ENCODE measurements at regions not wholly inside any gene's neighbourhood (a gene's known extent, or its start where the extent isn't known, plus 50 kb on each side); places are given as distances from the start of the nearest gene placed in this dataset.

- POLR2A ChIA-PET: no interaction called here
- Mint-ChIP-seq H3K4me3 (no peak overlapping the region), H3K4me1 (ENCODE audit: low read depth) (no peaks in the 10 kb centered on the region), H3K36me3 (no peaks in the 10 kb centered on the region), H3K9me3 (no peaks in the 10 kb centered on the region), H3K27me3 (no peaks in the 10 kb centered on the region), H3K27ac (no peak overlapping the region)
- intact Hi-C loops (cut with micrococcal nuclease): no loop called here
- no peak for DNase-seq
- CTCF ChIA-PET: no interaction called here
Measured at GRCh38 chr4:36702245-36702644, 420.8 kb downstream of the DTHD1 start.

- Mint-ChIP-seq H3K4me3 (no peak overlapping the region), H3K27me3 (no peaks in the 10 kb centered on the region), H3K36me3 (no peaks in the 10 kb centered on the region), H3K27ac (no peak overlapping the region), H3K4me1 (ENCODE audit: low read depth) (no peaks in the 10 kb centered on the region), H3K9me3 (no peaks in the 10 kb centered on the region)
- intact Hi-C loops (cut with micrococcal nuclease): no loop called here
- POLR2A ChIA-PET: no interaction called here
- DNase-seq: no peak
- CTCF ChIA-PET: no interaction called here
Measured at GRCh38 chr4:36704289-36704688, 422.9 kb downstream of the DTHD1 start.

GRCh38 chr4:36709991-36710390 is 428.6 kb downstream of the DTHD1 start:
- no peaks in the 10 kb centered on the region for H3K9me3 Mint-ChIP-seq
- H3K4me3 Mint-ChIP-seq: no peak overlapping the region
- no peaks in the 10 kb centered on the region for H3K4me1 Mint-ChIP-seq (ENCODE audit: low read depth)
- POLR2A ChIA-PET: no interaction called here
- CTCF ChIA-PET: no interaction called here
- H3K27me3 Mint-ChIP-seq: no peaks in the 10 kb centered on the region
- H3K27ac Mint-ChIP-seq: no peak overlapping the region
- DNase-seq: no peak
- no peaks in the 10 kb centered on the region for H3K36me3 Mint-ChIP-seq
- intact Hi-C loops (cut with micrococcal nuclease): no loop called here

- Mint-ChIP-seq H3K27ac (no peak overlapping the region), H3K27me3 (no peaks in the 10 kb centered on the region), H3K36me3 (no peaks in the 10 kb centered on the region), H3K4me1 (ENCODE audit: low read depth) (no peaks in the 10 kb centered on the region), H3K4me3 (no peak overlapping the region), H3K9me3 (no peaks in the 10 kb centered on the region)
- DNase-seq: no peak
- ChIA-PET CTCF (no interaction called here), POLR2A (no interaction called here)
- intact Hi-C loops (cut with micrococcal nuclease): no loop called here
Measured at GRCh38 chr4:36712013-36712412, 430.6 kb downstream of the DTHD1 start.

GRCh38 chr4:36716874-36717273 is 435.5 kb downstream of the DTHD1 start:
- Mint-ChIP-seq H3K36me3 (no peaks in the 10 kb centered on the region), H3K27ac (no peak overlapping the region), H3K9me3 (no peaks in the 10 kb centered on the region), H3K4me3 (no peak overlapping the region), H3K4me1 (ENCODE audit: low read depth) (no peaks in the 10 kb centered on the region), H3K27me3 (no peaks in the 10 kb centered on the region)
- POLR2A ChIA-PET: no interaction called here
- intact Hi-C loops (cut with micrococcal nuclease): no loop called here
- DNase-seq: no peak
- CTCF ChIA-PET: no interaction called here

GRCh38 chr4:36719425-36719824 is 438.0 kb downstream of the DTHD1 start:
- CTCF ChIA-PET: no interaction called here
- no peak for DNase-seq
- intact Hi-C loops (cut with micrococcal nuclease): no loop called here

GRCh38 chr4:36722986-36723385 is 441.6 kb downstream of the DTHD1 start:
- POLR2A ChIA-PET: no interaction called here
- Mint-ChIP-seq H3K4me3 (no peak overlapping the region), H3K27ac (no peak overlapping the region), H3K9me3 (no peaks in the 10 kb centered on the region), H3K4me1 (ENCODE audit: low read depth) (no peaks in the 10 kb centered on the region), H3K27me3 (no peaks in the 10 kb centered on the region), H3K36me3 (no peaks in the 10 kb centered on the region)
- DNase-seq: no peak
- CTCF ChIA-PET: no interaction called here
- intact Hi-C loops (cut with micrococcal nuclease): no loop called here

More at GRCh38 chr4:36719425-36719824, 438.0 kb downstream of the DTHD1 start:
- Mint-ChIP-seq H3K4me3 (no peak overlapping the region), H3K9me3 (no peaks in the 10 kb centered on the region), H3K27me3 (no peaks in the 10 kb centered on the region), H3K36me3 (no peaks in the 10 kb centered on the region), H3K27ac (no peak overlapping the region), H3K4me1 (ENCODE audit: low read depth) (no peaks in the 10 kb centered on the region)
- POLR2A ChIA-PET: no interaction called here

GRCh38 chr4:36734334-36734733 is 452.9 kb downstream of the DTHD1 start:
- intact Hi-C loops (cut with micrococcal nuclease): no loop called here
- no peaks in the 10 kb centered on the region for H3K36me3 Mint-ChIP-seq
- H3K4me1 Mint-ChIP-seq (ENCODE audit: low read depth): no peaks in the 10 kb centered on the region
- CTCF ChIA-PET: no interaction called here
- H3K27ac Mint-ChIP-seq: no peak overlapping the region
- H3K27me3 Mint-ChIP-seq: no peaks in the 10 kb centered on the region
- no peak overlapping the region for H3K4me3 Mint-ChIP-seq
- POLR2A ChIA-PET: no interaction called here
- H3K9me3 Mint-ChIP-seq: no peaks in the 10 kb centered on the region
- no peak for DNase-seq

- intact Hi-C loops (cut with micrococcal nuclease): no loop called here
- H3K9me3 Mint-ChIP-seq: no peaks in the 10 kb centered on the region
- ChIA-PET CTCF (no interaction called here), POLR2A (no interaction called here)
- H3K27me3 Mint-ChIP-seq: no peaks in the 10 kb centered on the region
- DNase-seq: no peak
- no peak overlapping the region for H3K27ac Mint-ChIP-seq
- H3K36me3 Mint-ChIP-seq: no peaks in the 10 kb centered on the region
- no peak overlapping the region for H3K4me3 Mint-ChIP-seq
- no peaks in the 10 kb centered on the region for H3K4me1 Mint-ChIP-seq (ENCODE audit: low read depth)
Measured at GRCh38 chr4:36737691-36738090, 456.3 kb downstream of the DTHD1 start.

- CTCF ChIA-PET: no interaction called here
- Mint-ChIP-seq H3K9me3 (no peaks in the 10 kb centered on the region), H3K4me1 (ENCODE audit: low read depth) (no peaks in the 10 kb centered on the region), H3K27me3 (no peaks in the 10 kb centered on the region), H3K27ac (no peak overlapping the region), H3K36me3 (no peaks in the 10 kb centered on the region), H3K4me3 (no peak overlapping the region)
- no peak for DNase-seq
- POLR2A ChIA-PET: no interaction called here
- intact Hi-C loops (cut with micrococcal nuclease): no loop called here
Measured at GRCh38 chr4:36740796-36741310, 459.4 kb downstream of the DTHD1 start.

GRCh38 chr4:36747277-36748129 is 466.1 kb downstream of the DTHD1 start:
- CTCF ChIA-PET: no interaction called here
- DNase-seq: no peak
- Mint-ChIP-seq H3K9me3 (no peaks in the 10 kb centered on the region), H3K27ac (no peak overlapping the region), H3K27me3 (no peaks in the 10 kb centered on the region), H3K4me1 (ENCODE audit: low read depth) (no peaks in the 10 kb centered on the region), H3K36me3 (no peaks in the 10 kb centered on the region), H3K4me3 (no peak overlapping the region)
- intact Hi-C loops (cut with micrococcal nuclease): no loop called here
- POLR2A ChIA-PET: no interaction called here

GRCh38 chr4:36753048-36753447 is 471.6 kb downstream of the DTHD1 start:
- POLR2A ChIA-PET: no interaction called here
- no peaks in the 10 kb centered on the region for H3K4me1 Mint-ChIP-seq (ENCODE audit: low read depth)
- DNase-seq: no peak

GRCh38 chr4:36757580-36758311 is 476.3 kb downstream of the DTHD1 start:
- Mint-ChIP-seq H3K4me3 (no peak overlapping the region), H3K9me3 (no peaks in the 10 kb centered on the region), H3K4me1 (ENCODE audit: low read depth) (no peaks in the 10 kb centered on the region), H3K27me3 (no peaks in the 10 kb centered on the region), H3K27ac (no peak overlapping the region), H3K36me3 (no peaks in the 10 kb centered on the region)
- POLR2A ChIA-PET: no interaction called here
- DNase-seq: no peak
- intact Hi-C loops (cut with micrococcal nuclease): no loop called here
- CTCF ChIA-PET: no interaction called here

More at GRCh38 chr4:36753048-36753447, 471.6 kb downstream of the DTHD1 start:
- intact Hi-C loops (cut with micrococcal nuclease): no loop called here
- H3K36me3 Mint-ChIP-seq: no peaks in the 10 kb centered on the region
- H3K27me3 Mint-ChIP-seq: no peaks in the 10 kb centered on the region
- H3K27ac Mint-ChIP-seq: no peak overlapping the region
- CTCF ChIA-PET: no interaction called here
- H3K4me3 Mint-ChIP-seq: no peak overlapping the region
- no peaks in the 10 kb centered on the region for H3K9me3 Mint-ChIP-seq

Measured in activated CD4-positive, alpha-beta memory T cell treated with anti-CD3 and anti-CD28 coated beads for 36 hours (primary cell).